VCaP (cell line): ENCODE measurements at regions not wholly inside any gene's neighbourhood (a gene's known extent, or its start where the extent isn't known, plus 50 kb on each side); places are given as distances from the start of the nearest gene placed in this dataset.

ENCODE experiments used
- H3K27ac ChIP-seq: fragments of 450-650 bp; 2 replicates; pipeline ENCODE4 v1.5.1; 2017
- TF ChIP-seq, protein P1 (sequence below): fragments of 450-650 bp; conservative IDR thresholded peaks from 2 replicates; pipeline ENCODE4 v1.5.1; 2017; ENCODE audit warnings: mild to moderate bottlenecking, moderate library complexity

DNA sequence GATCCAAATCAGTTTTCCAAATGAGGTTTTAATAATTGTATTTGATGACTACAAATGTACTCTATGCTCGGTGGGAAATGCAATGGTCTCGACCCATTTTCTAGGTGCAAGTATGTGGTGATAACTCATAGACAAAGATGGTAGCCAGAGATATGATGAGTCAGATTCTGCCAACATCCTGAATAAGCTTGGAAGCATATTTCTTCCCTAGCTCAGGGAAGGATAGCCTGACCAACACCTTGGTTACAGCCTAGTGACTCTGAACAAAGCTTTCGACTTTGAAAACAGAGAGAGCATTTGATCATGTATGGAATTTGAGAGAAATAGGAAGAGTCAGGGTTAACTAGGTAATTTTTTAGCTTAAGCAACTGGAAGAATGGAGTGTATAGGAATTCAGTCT, 128.3 kb upstream of the MYOCD start:
- TF ChIP-seq, protein P1, sequence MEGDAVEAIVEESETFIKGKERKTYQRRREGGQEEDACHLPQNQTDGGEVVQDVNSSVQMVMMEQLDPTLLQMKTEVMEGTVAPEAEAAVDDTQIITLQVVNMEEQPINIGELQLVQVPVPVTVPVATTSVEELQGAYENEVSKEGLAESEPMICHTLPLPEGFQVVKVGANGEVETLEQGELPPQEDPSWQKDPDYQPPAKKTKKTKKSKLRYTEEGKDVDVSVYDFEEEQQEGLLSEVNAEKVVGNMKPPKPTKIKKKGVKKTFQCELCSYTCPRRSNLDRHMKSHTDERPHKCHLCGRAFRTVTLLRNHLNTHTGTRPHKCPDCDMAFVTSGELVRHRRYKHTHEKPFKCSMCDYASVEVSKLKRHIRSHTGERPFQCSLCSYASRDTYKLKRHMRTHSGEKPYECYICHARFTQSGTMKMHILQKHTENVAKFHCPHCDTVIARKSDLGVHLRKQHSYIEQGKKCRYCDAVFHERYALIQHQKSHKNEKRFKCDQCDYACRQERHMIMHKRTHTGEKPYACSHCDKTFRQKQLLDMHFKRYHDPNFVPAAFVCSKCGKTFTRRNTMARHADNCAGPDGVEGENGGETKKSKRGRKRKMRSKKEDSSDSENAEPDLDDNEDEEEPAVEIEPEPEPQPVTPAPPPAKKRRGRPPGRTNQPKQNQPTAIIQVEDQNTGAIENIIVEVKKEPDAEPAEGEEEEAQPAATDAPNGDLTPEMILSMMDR, result no peak
- H3K27ac ChIP-seq, result no peak overlapping the region

DNA sequence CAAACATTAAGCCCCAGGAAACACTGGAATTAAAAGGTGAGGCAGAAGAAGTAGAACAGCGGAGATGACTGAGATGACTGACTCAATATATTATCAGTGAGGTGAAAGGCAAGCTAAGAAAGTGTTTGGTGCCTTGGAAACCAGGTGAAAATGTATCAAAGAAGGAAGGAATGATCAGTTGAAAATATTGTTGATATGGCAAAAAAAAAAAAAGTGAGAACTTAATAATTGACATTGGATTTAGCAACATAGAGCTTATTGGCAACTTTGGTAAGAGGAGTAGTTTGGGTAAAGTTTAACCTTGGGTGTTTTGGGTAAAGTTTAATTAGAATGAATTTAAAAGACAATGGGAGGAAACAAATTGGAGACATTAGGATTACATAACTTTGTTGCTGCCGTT, 127.7 kb upstream of the MYOCD start:
- no peak overlapping the region for H3K27ac ChIP-seq
- TF ChIP-seq, protein P1, result no peak

DNA sequence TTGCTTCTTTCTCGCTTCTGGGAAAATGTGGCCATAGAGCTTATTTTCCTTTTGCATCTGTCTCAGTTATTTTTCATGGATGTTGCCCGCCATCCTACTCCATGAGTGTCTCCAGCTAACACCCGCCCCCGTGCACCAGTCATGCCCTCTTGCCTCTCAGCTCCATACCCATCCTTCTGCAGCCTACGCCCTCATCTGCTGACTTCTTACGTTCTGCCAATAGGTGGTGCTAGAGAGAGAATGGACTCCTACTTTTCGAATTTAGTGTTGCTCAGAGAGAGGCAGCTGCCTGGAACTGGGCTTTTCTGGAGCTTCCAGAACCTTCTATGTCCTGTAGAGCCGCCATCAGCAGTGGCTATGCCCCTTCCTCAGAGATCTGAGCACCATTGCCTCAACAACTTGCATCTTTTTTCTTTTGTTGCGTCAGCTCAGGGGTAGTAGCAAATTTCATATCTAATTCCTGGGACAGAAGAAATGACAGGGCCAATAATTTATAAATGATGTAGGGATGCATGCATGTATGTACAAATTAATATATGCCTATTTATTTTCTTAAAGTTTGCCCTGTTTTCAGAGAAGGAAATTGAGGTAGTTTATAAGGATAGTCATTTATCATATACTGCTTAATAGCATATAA, 119.7 kb upstream of the MYOCD start:
- TF ChIP-seq, protein P1, result peak; percentile 77
- H3K27ac ChIP-seq, result no peak overlapping the region

DNA sequence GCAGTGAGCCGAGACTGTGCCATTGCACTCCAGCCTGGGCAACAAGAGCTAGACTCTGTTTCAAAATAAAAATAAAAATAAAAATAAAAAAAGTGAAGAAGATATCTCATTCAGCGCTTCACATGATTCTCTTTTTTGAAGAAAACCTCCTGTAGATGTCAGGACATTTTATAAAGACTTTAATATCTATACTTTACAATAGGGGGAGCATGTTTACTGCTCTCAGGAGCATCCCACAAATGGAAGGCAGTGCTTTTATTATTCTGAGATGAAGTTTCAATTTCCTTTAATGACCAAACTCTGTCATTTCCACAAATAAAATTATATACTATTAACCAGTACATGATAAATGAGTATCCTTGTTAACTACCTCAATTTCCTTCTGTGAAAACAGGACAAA, 118.7 kb upstream of the MYOCD start:
- TF ChIP-seq, protein P1, result no peak

DNA sequence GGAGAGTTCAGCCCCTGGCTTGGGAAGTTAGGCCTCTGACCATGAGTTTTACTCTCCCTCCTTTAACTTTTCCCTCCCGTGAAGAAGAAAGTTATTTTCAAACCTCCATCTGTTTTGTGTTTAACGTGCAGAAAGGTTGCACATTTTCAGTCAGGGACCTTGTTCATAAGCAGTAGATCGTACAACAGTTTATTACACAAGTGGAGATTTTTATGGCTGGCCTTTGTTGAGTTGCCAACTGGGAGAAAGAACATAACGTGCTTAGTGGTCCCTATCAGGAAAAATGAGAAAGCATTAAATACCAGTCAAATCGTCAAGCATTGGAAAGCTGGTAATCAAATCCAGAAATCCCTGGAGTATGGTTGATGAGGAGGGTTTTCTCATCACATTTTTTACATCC, 117.9 kb upstream of the MYOCD start:
- H3K27ac ChIP-seq, result no peak overlapping the region
- TF ChIP-seq, protein P1, result no peak

More for the DNA sequence above, 118.7 kb upstream of the MYOCD start:
- H3K27ac ChIP-seq, result no peak overlapping the region

DNA sequence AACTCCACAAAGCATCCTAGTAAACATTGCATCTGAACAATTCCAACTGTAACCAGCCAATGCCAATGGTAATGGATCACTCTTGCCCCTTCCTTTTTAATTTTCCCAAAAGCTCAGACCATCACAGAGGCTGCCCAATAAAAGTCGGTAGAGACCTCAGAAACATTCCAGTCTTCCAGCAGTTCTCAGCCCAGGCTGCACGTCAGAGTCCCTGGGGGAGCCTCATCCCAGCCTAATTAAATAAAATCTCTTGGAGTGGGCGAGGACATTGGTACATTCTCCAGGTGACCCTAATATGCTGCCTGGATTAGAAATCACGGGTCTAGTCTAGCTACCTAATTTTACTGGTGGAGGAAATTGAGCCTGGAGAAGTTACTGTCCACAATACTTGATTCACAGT, 117.1 kb upstream of the MYOCD start:
- TF ChIP-seq, protein P1, result no peak
- no peak overlapping the region for H3K27ac ChIP-seq

DNA sequence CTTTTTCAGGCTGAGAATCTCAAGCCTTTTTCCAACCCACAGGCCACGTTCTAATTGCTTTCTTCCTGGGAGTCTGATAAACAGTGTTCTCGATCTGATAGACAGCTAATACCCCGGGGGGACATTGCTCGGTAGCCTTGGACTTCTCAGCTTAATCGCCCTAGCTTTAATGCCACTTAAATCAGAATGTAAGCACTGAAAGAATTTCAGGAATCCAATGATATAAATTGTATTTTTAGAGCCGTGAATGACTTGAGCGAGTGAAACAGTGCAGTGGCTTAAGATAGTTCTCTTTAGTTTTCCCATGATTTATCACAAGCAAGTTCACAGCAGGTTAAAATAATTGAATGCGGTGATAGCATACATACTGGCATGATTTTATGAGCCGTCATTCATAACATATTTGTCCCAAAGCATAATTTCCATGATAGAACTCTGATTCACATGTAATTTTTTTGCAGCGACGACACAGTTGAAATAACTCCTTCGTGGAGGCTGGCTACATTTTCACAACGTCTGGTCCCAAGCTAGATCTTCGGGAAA, 116.1 kb upstream of the MYOCD start:
- TF ChIP-seq, protein P1, result no peak
- H3K27ac ChIP-seq, result no peak overlapping the region
